Liver (tissue), 8 donors: ENCODE measurements at regions not wholly inside any gene's neighbourhood (a gene's known extent, or its start where the extent isn't known, plus 50 kb on each side); places are given as distances from the start of the nearest gene placed in this dataset.

ENCODE experiments used
- DNase-seq: peaks from one replicate; pipeline ENCODE4 v3.0.0-alpha.2; 2017; ENCODE audit warnings: low spot score
- H3K27ac ChIP-seq, 2 donors: one replicate each; pipeline ENCODE4 v1.7.0; 2013; ENCODE audit warnings: inconsistent platforms in 2 of 2, low read length in 2 of 2, control low read depth in 1 of 2, low read depth in 1 of 2, mild to moderate bottlenecking in 1 of 2
- H3K27me3 ChIP-seq, 4 donors: one replicate each; pipeline versions ENCODE4 v1.6.1 to v1.7.0; 2013; ENCODE audit warnings: low read length in 3 of 4, inconsistent platforms in 1 of 4, mild to moderate bottlenecking in 1 of 4, moderate library complexity in 1 of 4; ENCODE audit not compliant: control insufficient read depth in 4 of 4, insufficient read depth in 4 of 4
- H3K36me3 ChIP-seq, 4 donors: one replicate each; pipeline versions ENCODE4 v1.6.1 to v1.7.0; 2013; ENCODE audit warnings: low read length in 3 of 4, mild to moderate bottlenecking in 3 of 4, low read depth in 1 of 4, moderate library complexity in 1 of 4; ENCODE audit not compliant: control insufficient read depth in 4 of 4, insufficient read depth in 3 of 4
- H3K4me1 ChIP-seq, 4 donors: one replicate each; pipeline versions ENCODE4 v1.6.1 to v1.7.0; 2013; ENCODE audit warnings: low read length in 3 of 4, mild to moderate bottlenecking in 3 of 4, moderate library complexity in 1 of 4; ENCODE audit not compliant: control insufficient read depth in 4 of 4, insufficient read depth in 4 of 4
- H3K4me3 ChIP-seq, 3 donors: one replicate each; pipeline versions ENCODE4 v1.6.1 to v1.7.0; 2013; ENCODE audit warnings: low read length in 3 of 3, control low read depth in 1 of 3, low read depth in 1 of 3, mild to moderate bottlenecking in 1 of 3
- H3K9ac ChIP-seq, 2 donors: one replicate each; pipeline ENCODE4 v1.7.0; 2013; ENCODE audit warnings: low read length in 2 of 2, mild to moderate bottlenecking in 2 of 2, moderate library complexity in 2 of 2, control low read depth in 1 of 2, low read depth in 1 of 2
- H3K9me3 ChIP-seq, 4 donors: one replicate each; pipeline versions ENCODE4 v1.6.1 to v1.7.0; 2013; ENCODE audit warnings: low read length in 3 of 4; ENCODE audit not compliant: control insufficient read depth in 4 of 4
- ATF3 ChIP-seq: IDR thresholded peaks from 2 replicates; pipeline ENCODE4 v1.6.1; 2016; ENCODE audit warnings: antibody characterized with exemption
- CTCF ChIP-seq: fragments of 150-350 bp; IDR thresholded peaks from 2 replicates; pipeline ENCODE4 v1.5.1; 2017; ENCODE audit warnings: improper control_type of control experiment, low read depth, low read length; ENCODE audit not compliant: missing input control
- EGR1 ChIP-seq, 2 donors: IDR thresholded peaks; 2 replicates each; pipeline ENCODE4 v1.6.1; 2016 to 2018; ENCODE audit warnings: antibody characterized with exemption in 2 of 2, low read depth in 2 of 2
- FOXA1 ChIP-seq: IDR thresholded peaks from 2 replicates; pipeline ENCODE4 v1.6.1; 2016; ENCODE audit warnings: antibody characterized with exemption
- FOXA2 ChIP-seq: IDR thresholded peaks from 2 replicates; pipeline ENCODE4 v1.6.1; 2016; ENCODE audit warnings: antibody characterized with exemption
- GABPA ChIP-seq, 2 donors: IDR thresholded peaks in 1 of 2; conservative IDR thresholded peaks in 1 of 2; 2 replicates each; pipeline ENCODE4 v1.6.1; 2016; ENCODE audit warnings: antibody characterized with exemption in 2 of 2, mild to moderate bottlenecking in 1 of 2, moderate library complexity in 1 of 2
- HNF4A ChIP-seq, 2 donors: conservative IDR thresholded peaks; 2 replicates each; pipeline ENCODE4 v1.6.1; 2016; ENCODE audit warnings: antibody characterized with exemption in 2 of 2, mild to moderate bottlenecking in 2 of 2
- HNF4G ChIP-seq: IDR thresholded peaks from 2 replicates; pipeline ENCODE4 v1.6.1; 2016; ENCODE audit warnings: antibody characterized with exemption
- JUND ChIP-seq, 2 donors: IDR thresholded peaks; 2 replicates each; pipeline ENCODE4 v1.6.1; 2016; ENCODE audit warnings: antibody characterized with exemption in 2 of 2
- MAX ChIP-seq: IDR thresholded peaks from 2 replicates; pipeline ENCODE4 v1.6.1; 2016; ENCODE audit warnings: antibody characterized with exemption
- NR2F2 ChIP-seq: IDR thresholded peaks from 2 replicates; pipeline ENCODE4 v1.6.1; 2016; ENCODE audit warnings: antibody characterized with exemption
- RAD21 ChIP-seq, 2 donors: IDR thresholded peaks; 2 replicates each; pipeline ENCODE4 v1.6.1; 2016; ENCODE audit warnings: antibody characterized with exemption in 2 of 2, mild to moderate bottlenecking in 2 of 2
- REST ChIP-seq: IDR thresholded peaks from 2 replicates; pipeline ENCODE4 v1.6.1; 2016; ENCODE audit warnings: antibody characterized with exemption, mild to moderate bottlenecking
- RXRA ChIP-seq, 2 donors: IDR thresholded peaks; 2 replicates each; pipeline ENCODE4 v1.6.1; 2017 to 2018; ENCODE audit warnings: antibody characterized with exemption in 2 of 2, mild to moderate bottlenecking in 1 of 2
- SP1 ChIP-seq: IDR thresholded peaks from 2 replicates; pipeline ENCODE4 v1.6.1; 2018; ENCODE audit warnings: antibody characterized with exemption, mild to moderate bottlenecking
- TAF1 ChIP-seq: conservative IDR thresholded peaks from 2 replicates; pipeline ENCODE4 v1.6.1; 2016; ENCODE audit warnings: antibody characterized with exemption, mild to moderate bottlenecking
- YY1 ChIP-seq: IDR thresholded peaks from 2 replicates; pipeline ENCODE4 v1.6.1; 2016; ENCODE audit warnings: antibody characterized with exemption, mild to moderate bottlenecking
- ZBTB33 ChIP-seq: IDR thresholded peaks from 2 replicates; pipeline ENCODE4 v1.6.1; 2016; ENCODE audit warnings: antibody characterized with exemption
- WGBS: extraction: QIAGEN DNeasy Blood & Tissue Kit; methylation state at CpG from one replicate; pipeline ENCODE4 v1.1.7; 2013; 5-methylcytosine and 5-hydroxymethylcytosine counted together
- donor health status: healthy.
- donor health status: healthy.
- donor health status: healthy.
- donor health status: healthy.
- donor health status: healthy.

- Histone ChIP-seq H3K27me3 (peaks cover 0 to 2% (median under 1%) of the 10 kb centered on the region in 4 donors), H3K4me1 (no peaks in the 10 kb centered on the region), H3K9ac (no peak overlapping the region), H3K27ac (no peak overlapping the region), H3K4me3 (no peak overlapping the region), H3K36me3 (no peaks in the 10 kb centered on the region), H3K9me3 (no peaks in the 10 kb centered on the region)
- WGBS = 71% methylated on average over 5 of the region's 5 CpGs
- DNase-seq = no peak
- no peak for TF ChIP-seq RXRA (IDR thresholded peaks at IDR 0.05)
- no peak for TF ChIP-seq NR2F2
- no peak for TF ChIP-seq JUND (IDR thresholded peaks at IDR 0.05)
- TF ChIP-seq FOXA1 = no peak
- no peak for TF ChIP-seq RAD21 (IDR thresholded peaks at IDR 0.05)
- no peak for TF ChIP-seq REST
- TF ChIP-seq TAF1 = no peak
- TF ChIP-seq YY1 = no peak
- no peak for TF ChIP-seq FOXA2
- no peak for TF ChIP-seq SP1
- no peak for TF ChIP-seq CTCF
- TF ChIP-seq ATF3 = no peak
- TF ChIP-seq GABPA (IDR thresholded peaks at IDR 0.05 in 1 of 2, conservative IDR thresholded peaks at IDR 0.05 in 1 of 2) = no peak
- TF ChIP-seq MAX = no peak
- no peak for TF ChIP-seq EGR1 (IDR thresholded peaks at IDR 0.05; ENCODE audit: low read depth in 2 of 2)
These were observed 389.5 kb upstream of the CDH4 start for GRCh38 chr20:60862601-60863000.

- no peaks in the 10 kb centered on the region for H3K4me1 ChIP-seq
- WGBS = 75% methylated on average over 3 of the region's 3 CpGs
- no peak overlapping the region for H3K9ac ChIP-seq
- peaks cover 0 to 2% (median under 1%) of the 10 kb centered on the region in 4 donors for H3K27me3 ChIP-seq
- no peak for DNase-seq
- H3K27ac ChIP-seq = no peak overlapping the region
- H3K9me3 ChIP-seq = no peaks in the 10 kb centered on the region
- H3K36me3 ChIP-seq = no peaks in the 10 kb centered on the region
- no peak overlapping the region for H3K4me3 ChIP-seq
- no peak for TF ChIP-seq CTCF
- no peak for TF ChIP-seq TAF1
- TF ChIP-seq HNF4A (conservative IDR thresholded peaks at IDR 0.05) = no peak
- no peak for TF ChIP-seq REST
- no peak for TF ChIP-seq ATF3
- no peak for TF ChIP-seq JUND (IDR thresholded peaks at IDR 0.05)
- TF ChIP-seq FOXA1 = no peak
- TF ChIP-seq EGR1 (IDR thresholded peaks at IDR 0.05; ENCODE audit: low read depth in 2 of 2) = no peak
- TF ChIP-seq HNF4G = no peak
- no peak for TF ChIP-seq ZBTB33
- no peak for TF ChIP-seq FOXA2
- no peak for TF ChIP-seq GABPA (IDR thresholded peaks at IDR 0.05 in 1 of 2, conservative IDR thresholded peaks at IDR 0.05 in 1 of 2)
- TF ChIP-seq NR2F2 = no peak
- TF ChIP-seq RAD21 (IDR thresholded peaks at IDR 0.05) = no peak
- TF ChIP-seq YY1 = no peak
These were observed 388.5 kb upstream of the CDH4 start for GRCh38 chr20:60863548-60863947.
